ENCODE measurements at regions not wholly inside any gene's neighbourhood (a gene's known extent, or its start where the extent isn't known, plus 50 kb on each side); places are given as distances from the start of the nearest gene placed in this dataset.

DNA sequence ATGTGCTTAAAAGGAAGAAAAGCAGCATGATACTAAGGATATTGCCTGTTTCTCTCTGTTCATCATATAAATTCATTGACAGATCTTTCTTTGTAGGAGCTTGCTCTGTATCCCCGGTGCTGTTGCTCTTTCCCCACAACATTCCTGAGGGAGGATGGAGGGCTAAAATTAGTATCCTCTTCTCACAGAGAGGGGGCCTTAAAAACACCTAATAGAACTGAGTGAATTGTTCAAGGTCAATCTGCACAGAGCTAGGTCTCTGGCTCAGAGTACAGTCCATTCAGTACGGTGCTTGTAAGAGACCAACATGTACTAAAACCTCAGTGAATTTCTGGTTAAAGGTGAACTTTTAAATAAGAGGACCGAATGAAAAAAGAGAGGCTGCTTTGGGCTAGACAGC, 88.7 kb downstream of the PALM2AKAP2 start:
- TF ChIP-seq, protein P1, sequence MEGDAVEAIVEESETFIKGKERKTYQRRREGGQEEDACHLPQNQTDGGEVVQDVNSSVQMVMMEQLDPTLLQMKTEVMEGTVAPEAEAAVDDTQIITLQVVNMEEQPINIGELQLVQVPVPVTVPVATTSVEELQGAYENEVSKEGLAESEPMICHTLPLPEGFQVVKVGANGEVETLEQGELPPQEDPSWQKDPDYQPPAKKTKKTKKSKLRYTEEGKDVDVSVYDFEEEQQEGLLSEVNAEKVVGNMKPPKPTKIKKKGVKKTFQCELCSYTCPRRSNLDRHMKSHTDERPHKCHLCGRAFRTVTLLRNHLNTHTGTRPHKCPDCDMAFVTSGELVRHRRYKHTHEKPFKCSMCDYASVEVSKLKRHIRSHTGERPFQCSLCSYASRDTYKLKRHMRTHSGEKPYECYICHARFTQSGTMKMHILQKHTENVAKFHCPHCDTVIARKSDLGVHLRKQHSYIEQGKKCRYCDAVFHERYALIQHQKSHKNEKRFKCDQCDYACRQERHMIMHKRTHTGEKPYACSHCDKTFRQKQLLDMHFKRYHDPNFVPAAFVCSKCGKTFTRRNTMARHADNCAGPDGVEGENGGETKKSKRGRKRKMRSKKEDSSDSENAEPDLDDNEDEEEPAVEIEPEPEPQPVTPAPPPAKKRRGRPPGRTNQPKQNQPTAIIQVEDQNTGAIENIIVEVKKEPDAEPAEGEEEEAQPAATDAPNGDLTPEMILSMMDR (IDR thresholded peaks at IDR 0.05), result no peak
- no peak for TF ChIP-seq EZH2 (IDR thresholded peaks at IDR 0.05)
